ENCODE measurements at regions not wholly inside any gene's neighbourhood (a gene's known extent, or its start where the extent isn't known, plus 50 kb on each side); places are given as distances from the start of the nearest gene placed in this dataset.

GRCh38 chr5:56048124-56048523 lies 53.4 kb upstream of the IL6ST start:
- Histone ChIP-seq H3K4me1 (ENCODE audit: control insufficient read depth, insufficient read depth, low read length) (peaks cover 9% of the 10 kb centered on the region; the same call in 1 of the 2 replicates), H3K9me3 (ENCODE audit: control insufficient read depth, insufficient read depth, low read depth, low read length) (no peaks in the 10 kb centered on the region; the same call in 1 of the 2 replicates), H3K27ac (ENCODE audit: extremely low read depth, low read depth, low read length) (no peak overlapping the region), H3K4me3 (ENCODE audit: low read depth, low read length) (no peak overlapping the region), H3K36me3 (ENCODE audit: control insufficient read depth in 2 of 2, insufficient read depth in 1 of 2, low read length in 2 of 2) (no peaks in the 10 kb centered on the region)
- POLR2A ChIA-PET = no interaction called here
- TF ChIP-seq ZNF558 (tag by site-specific recombination; IDR thresholded peaks at IDR 0.05) = no peak
- TF ChIP-seq ZNF23 (tag by site-specific recombination; IDR thresholded peaks at IDR 0.05; ENCODE audit: borderline replicate concordance) = no peak
- TF ChIP-seq KLF10 (tag by site-specific recombination; IDR thresholded peaks at IDR 0.05) = no peak
- no peak for TF ChIP-seq ZNF266 (tag by site-specific recombination; IDR thresholded peaks at IDR 0.05; ENCODE audit: low read depth)
- no peak for TF ChIP-seq ZBTB48 (tag by site-specific recombination; IDR thresholded peaks at IDR 0.05)
- TF ChIP-seq ZNF157 (tag by site-specific recombination; IDR thresholded peaks at IDR 0.05) = no peak
- TF ChIP-seq ZNF112 (tag by site-specific recombination; IDR thresholded peaks at IDR 0.05) = no peak
- no peak for TF ChIP-seq ZNF341 (tag by site-specific recombination; IDR thresholded peaks at IDR 0.05; ENCODE audit: low read depth)
- TF ChIP-seq ZNF280C (tag by site-specific recombination; IDR thresholded peaks at IDR 0.05) = no peak
- TF ChIP-seq ZNF18 (tag by site-specific recombination; IDR thresholded peaks at IDR 0.05) = no peak
- TF ChIP-seq ZBTB26 (tag by site-specific recombination; optimal IDR thresholded peaks at IDR 0.05) = no peak
- TF ChIP-seq ZNF658 (tag by site-specific recombination; IDR thresholded peaks at IDR 0.05) = no peak
- no peak for TF ChIP-seq MZF1 (tag by site-specific recombination; IDR thresholded peaks at IDR 0.05; ENCODE audit: borderline replicate concordance)
- TF ChIP-seq GFI1B (tag by site-specific recombination; IDR thresholded peaks at IDR 0.05) = no peak
- no peak for TF ChIP-seq ZNF155 (tag by site-specific recombination; IDR thresholded peaks at IDR 0.05)
- CTCF ChIA-PET = no interaction called here

- H3K4me3 ChIP-seq (ENCODE audit: low read depth, low read length) = no peak overlapping the region
- TF ChIP-seq HOXD13 (CRISPR knock-in tag; IDR thresholded peaks at IDR 0.05; ENCODE audit: borderline replicate concordance) = no peak
- TF ChIP-seq ZNF585B (tag by site-specific recombination; IDR thresholded peaks at IDR 0.05) = 0 out of 2 replicates have a peak, but pooled peaks have one; percentile 10
- CTCF ChIA-PET = no interaction called here
- POLR2A ChIA-PET = no interaction called here
- no peaks in the 10 kb centered on the region; the same call in 1 of the 2 replicates for H3K9me3 ChIP-seq (ENCODE audit: control insufficient read depth, insufficient read depth, low read depth, low read length)
- H3K36me3 ChIP-seq (ENCODE audit: control insufficient read depth in 2 of 2, insufficient read depth in 1 of 2, low read length in 2 of 2) = no peaks in the 10 kb centered on the region
- H3K27ac ChIP-seq (ENCODE audit: extremely low read depth, low read depth, low read length) = no peak overlapping the region
- H3K4me1 ChIP-seq (ENCODE audit: control insufficient read depth, insufficient read depth, low read length) = peaks cover 9% of the 10 kb centered on the region; the same call in 1 of the 2 replicates
Measured at GRCh38 chr5:56047448-56047847, 52.7 kb upstream of the IL6ST start.

GRCh38 chr5:56045469-56045868 lies 50.7 kb upstream of the IL6ST start:
- no peaks in the 10 kb centered on the region for H3K36me3 ChIP-seq (ENCODE audit: control insufficient read depth in 2 of 2, insufficient read depth in 1 of 2, low read length in 2 of 2)
- no peak overlapping the region for H3K27ac ChIP-seq (ENCODE audit: extremely low read depth, low read depth, low read length)
- no peak overlapping the region for H3K4me3 ChIP-seq (ENCODE audit: low read depth, low read length)
- H3K4me1 ChIP-seq (ENCODE audit: control insufficient read depth, insufficient read depth, low read length) = peaks cover 2% of the 10 kb centered on the region; the same call in 1 of the 2 replicates
- H3K9me3 ChIP-seq (ENCODE audit: control insufficient read depth, insufficient read depth, low read depth, low read length) = no peaks in the 10 kb centered on the region; the same call in 1 of the 2 replicates
- CTCF ChIA-PET = interaction anchor here (0.6 kb wide), 1 partner anchor 8 kb away, joined by 3 read pairs; no protein-coding TSS in a partner anchor
- POLR2A ChIA-PET = interaction anchor here (0.7 kb wide), 1 partner anchor 1652 kb away, joined by 3 read pairs; no protein-coding TSS in a partner anchor
- TF ChIP-seq ZBTB26 (tag by site-specific recombination; optimal IDR thresholded peaks at IDR 0.05) (no peak), ZNF501 (tag by site-specific recombination; IDR thresholded peaks at IDR 0.05) (no peak), OVOL3 (tag by site-specific recombination; IDR thresholded peaks at IDR 0.05) (no peak), ZSCAN23 (tag by site-specific recombination; IDR thresholded peaks at IDR 0.05) (no peak), ZNF837 (tag by site-specific recombination; IDR thresholded peaks at IDR 0.05) (no peak)

All from HEK293 (cell line).